DND-41 (cell line): ENCODE measurements at regions not wholly inside any gene's neighbourhood (a gene's known extent, or its start where the extent isn't known, plus 50 kb on each side); places are given as distances from the start of the nearest gene placed in this dataset.

Experiments used
- EZH2 ChIP-seq: IDR thresholded peaks from 3 replicates; pipeline ENCODE4 v1.6.1; 2012; ENCODE audit warnings: borderline replicate concordance, low read depth, mild to moderate bottlenecking, moderate library complexity, low read length, inconsistent platforms; ENCODE audit not compliant: severe bottlenecking
- TF ChIP-seq, protein P1 (sequence below): IDR thresholded peaks from 2 replicates; pipeline ENCODE4 v1.5.1; 2012; ENCODE audit warnings: borderline replicate concordance, low read length, moderate library complexity, mild to moderate bottlenecking; ENCODE audit not compliant: poor library complexity, severe bottlenecking; ENCODE audit errors: extremely low read depth

DNA sequence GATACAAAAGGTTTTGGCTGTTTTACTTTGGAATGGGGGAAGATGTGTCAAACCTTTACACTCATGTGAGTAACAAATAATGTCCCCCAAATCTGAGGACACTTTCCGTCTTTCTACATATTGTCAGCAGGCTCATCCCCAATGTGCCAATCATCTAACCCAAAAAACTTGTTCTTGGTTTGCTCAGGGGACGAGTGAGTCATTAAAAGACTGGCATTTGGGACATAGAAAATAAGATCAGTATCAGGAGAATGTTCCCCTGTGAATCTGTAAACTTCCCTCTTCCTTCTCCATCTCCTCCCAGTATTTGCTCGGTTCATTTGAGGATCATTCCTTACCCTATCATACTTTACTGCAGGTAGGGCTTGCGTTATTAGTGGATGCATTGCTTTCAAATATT lies 194.1 kb upstream of the RUNX1 start:
- TF ChIP-seq EZH2, result no peak
- TF ChIP-seq, protein P1, sequence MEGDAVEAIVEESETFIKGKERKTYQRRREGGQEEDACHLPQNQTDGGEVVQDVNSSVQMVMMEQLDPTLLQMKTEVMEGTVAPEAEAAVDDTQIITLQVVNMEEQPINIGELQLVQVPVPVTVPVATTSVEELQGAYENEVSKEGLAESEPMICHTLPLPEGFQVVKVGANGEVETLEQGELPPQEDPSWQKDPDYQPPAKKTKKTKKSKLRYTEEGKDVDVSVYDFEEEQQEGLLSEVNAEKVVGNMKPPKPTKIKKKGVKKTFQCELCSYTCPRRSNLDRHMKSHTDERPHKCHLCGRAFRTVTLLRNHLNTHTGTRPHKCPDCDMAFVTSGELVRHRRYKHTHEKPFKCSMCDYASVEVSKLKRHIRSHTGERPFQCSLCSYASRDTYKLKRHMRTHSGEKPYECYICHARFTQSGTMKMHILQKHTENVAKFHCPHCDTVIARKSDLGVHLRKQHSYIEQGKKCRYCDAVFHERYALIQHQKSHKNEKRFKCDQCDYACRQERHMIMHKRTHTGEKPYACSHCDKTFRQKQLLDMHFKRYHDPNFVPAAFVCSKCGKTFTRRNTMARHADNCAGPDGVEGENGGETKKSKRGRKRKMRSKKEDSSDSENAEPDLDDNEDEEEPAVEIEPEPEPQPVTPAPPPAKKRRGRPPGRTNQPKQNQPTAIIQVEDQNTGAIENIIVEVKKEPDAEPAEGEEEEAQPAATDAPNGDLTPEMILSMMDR, result no peak
